ENCODE measurements at regions not wholly inside any gene's neighbourhood (a gene's known extent, or its start where the extent isn't known, plus 50 kb on each side); places are given as distances from the start of the nearest gene placed in this dataset.
"Not testable (repeated sequence)": the region's sequence is repeated elsewhere in the genome, so short reads cannot be mapped to it uniquely, and the experiment has no call there.

- DNase-seq (ENCODE audit: extremely low spot score); H3K36me3 ChIP-seq (ENCODE audit: insufficient read depth); H3K27ac ChIP-seq (ENCODE audit: low read depth); H3K4me1 ChIP-seq (ENCODE audit: insufficient read depth); H3K4me3 ChIP-seq (ENCODE audit: low read depth, low read length): not testable (repeated sequence)
- WGBS, result 70% methylated on average over 1 of the region's 1 CpG
Observed at GRCh38 chr5:163907783-163908182, 402.4 kb downstream of the MAT2B start.

- no peaks in the 10 kb centered on the region for H3K4me1 ChIP-seq (ENCODE audit: insufficient read depth)
- DNase-seq (ENCODE audit: extremely low spot score), result no peak
- H3K27ac ChIP-seq (ENCODE audit: low read depth), result no peak overlapping the region
- H3K4me3 ChIP-seq (ENCODE audit: low read depth, low read length), result no peak overlapping the region
- H3K36me3 ChIP-seq (ENCODE audit: insufficient read depth), result no peaks in the 10 kb centered on the region
- 66% methylated on average over 3 of the region's 3 CpGs for WGBS
Observed at GRCh38 chr5:163908253-163908652, 402.8 kb downstream of the MAT2B start.

- no peak overlapping the region for H3K4me3 ChIP-seq (ENCODE audit: low read depth, low read length)
- WGBS, result 95% methylated on average over 1 of the region's 1 CpG
- no peak overlapping the region for H3K27ac ChIP-seq (ENCODE audit: low read depth)
- no peaks in the 10 kb centered on the region for H3K4me1 ChIP-seq (ENCODE audit: insufficient read depth)
- no peaks in the 10 kb centered on the region for H3K36me3 ChIP-seq (ENCODE audit: insufficient read depth)
- no peak for DNase-seq (ENCODE audit: extremely low spot score)
Observed at GRCh38 chr5:163910226-163910625, 404.8 kb downstream of the MAT2B start.

GRCh38 chr5:163912046-163912445 lies 406.6 kb downstream of the MAT2B start:
- no peaks in the 10 kb centered on the region for H3K36me3 ChIP-seq (ENCODE audit: insufficient read depth)
- no peak overlapping the region for H3K27ac ChIP-seq (ENCODE audit: low read depth)
- H3K4me3 ChIP-seq (ENCODE audit: low read depth, low read length), result no peak overlapping the region
- no peaks in the 10 kb centered on the region for H3K4me1 ChIP-seq (ENCODE audit: insufficient read depth)
- no peak for DNase-seq (ENCODE audit: extremely low spot score)
- WGBS, result 81% methylated on average over 4 of the region's 4 CpGs

- Histone ChIP-seq H3K27ac (ENCODE audit: low read depth) (no peak overlapping the region), H3K4me1 (ENCODE audit: insufficient read depth) (no peaks in the 10 kb centered on the region)
- WGBS, result 89% methylated on average over 3 of the region's 3 CpGs
Observed at GRCh38 chr5:163913548-163913947, 408.1 kb downstream of the MAT2B start.

GRCh38 chr5:163914910-163915309 lies 409.5 kb downstream of the MAT2B start:
- Histone ChIP-seq H3K4me1 (ENCODE audit: insufficient read depth) (no peaks in the 10 kb centered on the region), H3K4me3 (ENCODE audit: low read depth, low read length) (no peak overlapping the region), H3K27ac (ENCODE audit: low read depth) (no peak overlapping the region), H3K36me3 (ENCODE audit: insufficient read depth) (no peaks in the 10 kb centered on the region)
- WGBS, result 64% methylated on average over 5 of the region's 5 CpGs
- no peak for DNase-seq (ENCODE audit: extremely low spot score)

More at GRCh38 chr5:163913548-163913947, 408.1 kb downstream of the MAT2B start:
- no peak overlapping the region for H3K4me3 ChIP-seq (ENCODE audit: low read depth, low read length)
- DNase-seq (ENCODE audit: extremely low spot score), result no peak
- no peaks in the 10 kb centered on the region for H3K36me3 ChIP-seq (ENCODE audit: insufficient read depth)

GRCh38 chr5:163915481-163915961 lies 410.1 kb downstream of the MAT2B start:
- H3K36me3 ChIP-seq (ENCODE audit: insufficient read depth), result no peaks in the 10 kb centered on the region
- H3K4me1 ChIP-seq (ENCODE audit: insufficient read depth), result no peaks in the 10 kb centered on the region
- H3K4me3 ChIP-seq (ENCODE audit: low read depth, low read length), result no peak overlapping the region
- WGBS, result 63% methylated on average over 9 of the region's 9 CpGs
- no peak for DNase-seq (ENCODE audit: extremely low spot score)
- H3K27ac ChIP-seq (ENCODE audit: low read depth), result no peak overlapping the region

- no peaks in the 10 kb centered on the region for H3K36me3 ChIP-seq (ENCODE audit: insufficient read depth)
- 87% methylated on average over 2 of the region's 2 CpGs for WGBS
- DNase-seq (ENCODE audit: extremely low spot score), result no peak
- no peaks in the 10 kb centered on the region for H3K4me1 ChIP-seq (ENCODE audit: insufficient read depth)
- no peak overlapping the region for H3K27ac ChIP-seq (ENCODE audit: low read depth)
- H3K4me3 ChIP-seq (ENCODE audit: low read depth, low read length), result no peak overlapping the region
Observed at GRCh38 chr5:163916376-163916775, 411.0 kb downstream of the MAT2B start.

- H3K27ac ChIP-seq (ENCODE audit: low read depth), result no peak overlapping the region
- 59% methylated on average over 1 of the region's 1 CpG for WGBS
- H3K36me3 ChIP-seq (ENCODE audit: insufficient read depth), result no peaks in the 10 kb centered on the region
- H3K4me3 ChIP-seq (ENCODE audit: low read depth, low read length), result no peak overlapping the region
- no peaks in the 10 kb centered on the region for H3K4me1 ChIP-seq (ENCODE audit: insufficient read depth)
- no peak for DNase-seq (ENCODE audit: extremely low spot score)
Observed at GRCh38 chr5:163916861-163917260, 411.4 kb downstream of the MAT2B start.

GRCh38 chr5:163917747-163918146 lies 412.3 kb downstream of the MAT2B start:
- Histone ChIP-seq H3K27ac (ENCODE audit: low read depth) (no peak overlapping the region), H3K4me3 (ENCODE audit: low read depth, low read length) (no peak overlapping the region), H3K36me3 (ENCODE audit: insufficient read depth) (no peaks in the 10 kb centered on the region), H3K4me1 (ENCODE audit: insufficient read depth) (no peaks in the 10 kb centered on the region)
- no peak for DNase-seq (ENCODE audit: extremely low spot score)
- WGBS, result 56% methylated on average over 1 of the region's 1 CpG

- not testable (repeated sequence) for H3K27ac ChIP-seq (ENCODE audit: low read depth); DNase-seq (ENCODE audit: extremely low spot score); H3K4me1 ChIP-seq (ENCODE audit: insufficient read depth); H3K4me3 ChIP-seq (ENCODE audit: low read depth, low read length); H3K36me3 ChIP-seq (ENCODE audit: insufficient read depth)
- 79% methylated on average over 1 of the region's 1 CpG for WGBS
Observed at GRCh38 chr5:163934990-163935389, 429.6 kb downstream of the MAT2B start.

- H3K4me1 ChIP-seq (ENCODE audit: insufficient read depth), result no peaks in the 10 kb centered on the region
- no peaks in the 10 kb centered on the region for H3K36me3 ChIP-seq (ENCODE audit: insufficient read depth)
- WGBS, result 89% methylated on average over 1 of the region's 1 CpG
- H3K27ac ChIP-seq (ENCODE audit: low read depth), result no peak overlapping the region
- H3K4me3 ChIP-seq (ENCODE audit: low read depth, low read length), result no peak overlapping the region
- DNase-seq (ENCODE audit: extremely low spot score), result no peak
Observed at GRCh38 chr5:163938595-163938994, 433.2 kb downstream of the MAT2B start.

GRCh38 chr5:163941079-163941478 lies 435.7 kb downstream of the MAT2B start:
- no peaks in the 10 kb centered on the region for H3K4me1 ChIP-seq (ENCODE audit: insufficient read depth)
- no peak overlapping the region for H3K4me3 ChIP-seq (ENCODE audit: low read depth, low read length)
- no peaks in the 10 kb centered on the region for H3K36me3 ChIP-seq (ENCODE audit: insufficient read depth)
- WGBS, result 76% methylated on average over 4 of the region's 4 CpGs
- DNase-seq (ENCODE audit: extremely low spot score), result no peak
- no peak overlapping the region for H3K27ac ChIP-seq (ENCODE audit: low read depth)

- no peak overlapping the region for H3K4me3 ChIP-seq (ENCODE audit: low read depth, low read length)
- H3K36me3 ChIP-seq (ENCODE audit: insufficient read depth), result no peaks in the 10 kb centered on the region
- no peaks in the 10 kb centered on the region for H3K4me1 ChIP-seq (ENCODE audit: insufficient read depth)
- no peak for DNase-seq (ENCODE audit: extremely low spot score)
- no peak overlapping the region for H3K27ac ChIP-seq (ENCODE audit: low read depth)
- whole genome bisulfite sequencing, result 92% methylated on average over 1 of the region's 1 CpG
Observed at GRCh38 chr5:163943546-163943945, 438.1 kb downstream of the MAT2B start.

GRCh38 chr5:163944738-163945137 lies 439.3 kb downstream of the MAT2B start:
- no peak overlapping the region for H3K27ac ChIP-seq (ENCODE audit: low read depth)
- H3K4me1 ChIP-seq (ENCODE audit: insufficient read depth), result no peaks in the 10 kb centered on the region
- DNase-seq (ENCODE audit: extremely low spot score), result no peak
- no peak overlapping the region for H3K4me3 ChIP-seq (ENCODE audit: low read depth, low read length)
- H3K36me3 ChIP-seq (ENCODE audit: insufficient read depth), result no peaks in the 10 kb centered on the region
